Activated T-helper 1 cell treated with Interleukin-2 at 50 U/mL for 16 hours (primary cell): ENCODE measurements at regions not wholly inside any gene's neighbourhood (a gene's known extent, or its start where the extent isn't known, plus 50 kb on each side); places are given as distances from the start of the nearest gene placed in this dataset.
"Not testable (repeated sequence)": the region's sequence is repeated elsewhere in the genome, so short reads cannot be mapped to it uniquely, and the experiment has no call there.

ENCODE experiments used
- DNase-seq: peaks from one replicate; pipeline ENCODE4 v3.0.0-alpha.2; 2020; ENCODE audit warnings: low read depth

- no peak for DNase-seq
Measured at GRCh38 chrX:63466690-63467089, 115.6 kb upstream of the SPIN4 start.

GRCh38 chrX:63458981-63459380 is 107.8 kb upstream of the SPIN4 start:
- no peak for DNase-seq

GRCh38 chrX:63453571-63453970 is 102.4 kb upstream of the SPIN4 start:
- DNase-seq, result no peak

GRCh38 chrX:63441717-63442116 is 90.6 kb upstream of the SPIN4 start:
- no peak for DNase-seq

GRCh38 chrX:63439580-63439979 is 88.4 kb upstream of the SPIN4 start:
- no peak for DNase-seq

GRCh38 chrX:63436865-63437264 is 85.7 kb upstream of the SPIN4 start:
- no peak for DNase-seq

- no peak for DNase-seq
Measured at GRCh38 chrX:63434665-63435064, 83.5 kb upstream of the SPIN4 start.

GRCh38 chrX:63434206-63434605 is 83.1 kb upstream of the SPIN4 start:
- no peak for DNase-seq

- DNase-seq, result no peak
Measured at GRCh38 chrX:63430026-63430425, 78.9 kb upstream of the SPIN4 start.

GRCh38 chrX:63428348-63428747 is 77.2 kb upstream of the SPIN4 start:
- no peak for DNase-seq

GRCh38 chrX:63426519-63426918 is 75.4 kb upstream of the SPIN4 start:
- DNase-seq, result no peak

GRCh38 chrX:63424063-63424462 is 72.9 kb upstream of the SPIN4 start:
- DNase-seq, result no peak

- no peak for DNase-seq
Measured at GRCh38 chrX:63421411-63421810, 70.3 kb upstream of the SPIN4 start.

- DNase-seq, result no peak
Measured at GRCh38 chrX:63418211-63418610, 67.1 kb upstream of the SPIN4 start.

- no peak for DNase-seq
Measured at GRCh38 chrX:63417649-63418048, 66.5 kb upstream of the SPIN4 start.

- DNase-seq, result not testable (repeated sequence)
Measured at GRCh38 chrX:63409934-63410333, 58.8 kb upstream of the SPIN4 start.

- no peak for DNase-seq
Measured at GRCh38 chrX:63408050-63408449, 56.9 kb upstream of the SPIN4 start.

GRCh38 chrX:63404332-63404731 is 53.2 kb upstream of the SPIN4 start:
- DNase-seq, result no peak

- DNase-seq, result no peak
Measured at GRCh38 chrX:63402106-63402505, 51.0 kb upstream of the SPIN4 start.
